AG09309 (cell line): ENCODE measurements at regions not wholly inside any gene's neighbourhood (a gene's known extent, or its start where the extent isn't known, plus 50 kb on each side); places are given as distances from the start of the nearest gene placed in this dataset.
A peak's percentile ranks its signal among the peaks of the same experiment; 100 is the strongest.

Source experiments
- DNase-seq: peaks from one replicate; pipeline ENCODE4 v3.0.0-alpha.2; 2010; ENCODE audit warnings: low read depth
- H3K4me3 ChIP-seq: 2 replicates; pipeline ENCODE4 v1.5.1; 2011; ENCODE audit warnings: mild to moderate bottlenecking, low read depth, low read length, moderate library complexity; ENCODE audit not compliant: control insufficient read depth
- TF ChIP-seq, protein P1 (sequence below): IDR thresholded peaks from 2 replicates; pipeline ENCODE4 v1.5.1; 2011; ENCODE audit warnings: mild to moderate bottlenecking, low read depth, low read length, inconsistent platforms; ENCODE audit not compliant: insufficient read depth, control insufficient read depth; ENCODE audit errors: missing control alignments

DNA sequence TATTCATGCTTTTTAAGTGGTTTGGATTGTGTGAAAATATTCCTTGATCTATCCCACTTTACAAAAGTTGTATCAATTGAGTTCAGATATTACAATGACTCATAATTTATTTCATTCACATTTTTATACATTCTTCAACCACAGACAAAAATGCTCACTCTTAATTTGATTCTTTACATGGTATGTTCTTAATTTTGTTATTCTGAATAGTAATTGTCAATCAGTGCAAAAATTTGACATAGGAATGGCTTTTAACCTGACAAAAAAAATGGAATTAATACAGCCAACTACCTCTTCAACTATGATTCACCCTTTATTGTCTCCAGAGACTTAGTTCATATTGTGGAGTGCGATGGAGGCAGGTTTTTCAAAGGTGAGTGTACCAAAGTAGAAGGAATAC lies 1002.4 kb upstream of the ADGRL4 start:
- H3K4me3 ChIP-seq, result no peak overlapping the region
- DNase-seq, result no peak
- TF ChIP-seq, protein P1, sequence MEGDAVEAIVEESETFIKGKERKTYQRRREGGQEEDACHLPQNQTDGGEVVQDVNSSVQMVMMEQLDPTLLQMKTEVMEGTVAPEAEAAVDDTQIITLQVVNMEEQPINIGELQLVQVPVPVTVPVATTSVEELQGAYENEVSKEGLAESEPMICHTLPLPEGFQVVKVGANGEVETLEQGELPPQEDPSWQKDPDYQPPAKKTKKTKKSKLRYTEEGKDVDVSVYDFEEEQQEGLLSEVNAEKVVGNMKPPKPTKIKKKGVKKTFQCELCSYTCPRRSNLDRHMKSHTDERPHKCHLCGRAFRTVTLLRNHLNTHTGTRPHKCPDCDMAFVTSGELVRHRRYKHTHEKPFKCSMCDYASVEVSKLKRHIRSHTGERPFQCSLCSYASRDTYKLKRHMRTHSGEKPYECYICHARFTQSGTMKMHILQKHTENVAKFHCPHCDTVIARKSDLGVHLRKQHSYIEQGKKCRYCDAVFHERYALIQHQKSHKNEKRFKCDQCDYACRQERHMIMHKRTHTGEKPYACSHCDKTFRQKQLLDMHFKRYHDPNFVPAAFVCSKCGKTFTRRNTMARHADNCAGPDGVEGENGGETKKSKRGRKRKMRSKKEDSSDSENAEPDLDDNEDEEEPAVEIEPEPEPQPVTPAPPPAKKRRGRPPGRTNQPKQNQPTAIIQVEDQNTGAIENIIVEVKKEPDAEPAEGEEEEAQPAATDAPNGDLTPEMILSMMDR, result no peak

DNA sequence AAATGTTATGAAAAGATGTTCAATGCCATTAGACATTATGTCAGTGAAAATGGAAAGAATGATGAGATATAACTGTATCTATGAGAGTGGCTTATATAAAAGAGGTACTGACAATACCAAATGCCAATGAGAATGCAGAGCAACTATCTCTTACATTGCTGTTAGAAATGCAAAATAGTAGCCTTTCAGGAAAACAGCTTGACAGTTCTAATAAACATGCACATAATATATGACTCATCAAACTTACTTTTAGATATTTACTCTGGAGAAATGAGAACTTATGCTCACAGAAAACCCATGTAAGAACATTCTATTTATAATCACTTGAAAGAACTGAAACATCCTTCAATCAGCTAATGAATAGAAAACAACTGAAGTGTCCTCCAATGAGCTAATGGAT lies 996.7 kb upstream of the ADGRL4 start:
- no peak overlapping the region for H3K4me3 ChIP-seq
- TF ChIP-seq, protein P1, result no peak
- no peak for DNase-seq

DNA sequence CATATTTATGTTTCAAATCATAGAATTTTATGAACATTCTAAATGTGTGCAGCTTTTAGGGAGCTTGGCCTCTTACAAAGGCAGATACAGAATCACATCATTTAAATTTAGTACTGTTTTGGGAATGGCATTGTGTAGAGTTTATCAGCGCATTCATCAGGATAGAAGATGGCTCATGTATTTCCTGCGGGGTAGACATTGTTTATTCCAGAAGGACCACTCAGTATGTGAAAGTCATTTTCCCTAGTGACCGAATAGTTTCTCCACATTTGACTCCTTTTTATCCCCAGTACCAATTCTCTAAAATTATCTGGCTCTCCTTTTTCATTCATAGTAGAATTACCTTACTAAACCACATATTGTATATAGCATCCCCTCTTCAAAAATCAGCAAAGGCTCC lies 981.9 kb upstream of the ADGRL4 start:
- TF ChIP-seq, protein P1, result no peak
- no peak overlapping the region for H3K4me3 ChIP-seq
- DNase-seq, result no peak

DNA sequence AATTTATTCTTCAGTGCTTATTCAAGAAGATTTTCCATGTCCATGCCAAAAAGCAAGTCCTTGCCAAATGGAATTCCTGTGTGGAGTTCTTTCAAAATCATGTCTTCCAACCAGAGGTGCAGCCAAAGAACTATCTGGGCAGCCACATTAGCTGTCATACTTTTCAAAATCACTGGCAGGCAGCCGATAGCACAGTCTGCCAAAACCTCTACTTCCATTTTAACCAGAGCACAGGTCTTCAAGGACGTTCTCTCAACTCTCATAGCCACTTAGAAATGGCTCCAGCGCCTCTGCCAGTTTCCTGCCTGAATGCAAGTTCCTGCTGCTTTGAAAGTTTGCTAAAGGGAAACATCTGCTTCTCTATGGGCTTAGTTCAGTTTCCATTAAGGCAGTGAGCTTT lies 975.7 kb upstream of the ADGRL4 start:
- DNase-seq, result peak; percentile 55

DNA sequence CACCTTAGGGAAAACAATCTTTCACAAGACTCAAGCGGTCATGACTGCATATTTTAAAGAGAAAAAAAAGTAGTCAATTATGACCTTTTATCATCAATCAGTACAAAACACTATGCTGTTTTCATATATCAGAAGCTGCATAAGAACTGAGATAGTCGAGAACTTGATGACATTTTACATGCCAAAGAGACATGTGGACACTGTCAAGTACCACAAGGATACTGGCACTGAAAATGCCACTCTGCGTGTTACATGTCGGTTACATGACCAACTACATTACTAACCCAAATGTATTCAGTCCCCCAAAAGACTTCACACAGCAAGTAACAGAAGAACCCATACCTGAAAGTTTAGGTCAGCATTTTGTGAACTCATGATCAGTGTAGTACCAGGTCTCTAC lies 975.0 kb upstream of the ADGRL4 start:
- H3K4me3 ChIP-seq, result no peak overlapping the region
- no peak for DNase-seq
- TF ChIP-seq, protein P1, result no peak

More for the DNA sequence above, 975.7 kb upstream of the ADGRL4 start:
- no peak overlapping the region for H3K4me3 ChIP-seq
- TF ChIP-seq, protein P1, result no peak

DNA sequence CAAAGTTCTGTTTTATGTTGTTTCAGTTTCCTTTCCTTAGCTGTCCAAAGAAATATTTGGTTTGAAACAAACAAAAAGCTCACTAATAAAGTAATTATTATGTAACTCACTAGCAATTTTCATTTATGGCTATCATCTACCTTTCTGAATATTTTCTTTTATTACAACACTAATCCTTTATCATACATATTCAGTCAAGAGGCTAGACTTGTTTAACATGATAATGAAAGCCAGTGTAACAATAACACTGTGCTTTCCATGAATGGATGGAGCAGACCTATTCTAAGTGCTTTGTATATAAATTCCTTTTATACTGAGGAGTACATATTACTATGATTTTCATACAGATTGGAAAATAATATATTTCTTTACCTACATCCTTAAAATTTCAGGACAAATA lies 972.8 kb upstream of the ADGRL4 start:
- no peak for DNase-seq
- no peak overlapping the region for H3K4me3 ChIP-seq
- TF ChIP-seq, protein P1, result no peak

DNA sequence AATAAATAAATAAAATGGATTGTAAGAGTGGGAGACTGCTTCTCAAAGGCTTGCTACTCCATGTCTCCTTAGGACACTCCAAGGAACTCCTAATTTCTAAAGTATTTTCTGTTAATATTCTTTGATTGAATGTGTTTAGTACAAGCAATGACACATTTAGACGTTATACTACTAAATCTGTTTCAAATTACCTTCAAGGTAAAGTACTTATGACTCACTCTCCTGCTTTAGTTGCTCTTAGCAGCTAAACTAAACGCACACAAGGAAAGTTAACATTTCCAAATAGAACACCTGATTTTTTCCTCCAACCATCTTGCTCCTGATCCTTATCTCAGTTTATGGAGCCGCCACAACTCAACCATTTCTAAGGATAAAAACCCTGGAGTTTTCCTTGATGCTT lies 969.8 kb upstream of the ADGRL4 start:
- TF ChIP-seq, protein P1, result no peak
- no peak overlapping the region for H3K4me3 ChIP-seq
- no peak for DNase-seq
